Epithelial cell of proximal tubule (primary cell): ENCODE measurements at regions not wholly inside any gene's neighbourhood (a gene's known extent, or its start where the extent isn't known, plus 50 kb on each side); places are given as distances from the start of the nearest gene placed in this dataset.

ENCODE experiments used
- DNase-seq: peaks from one replicate; pipeline ENCODE4 v3.0.0-alpha.2; 2011; ENCODE audit warnings: low read depth
- H3K4me3 ChIP-seq: 2 replicates; pipeline ENCODE4 v1.5.1; 2011; ENCODE audit warnings: low read depth, mild to moderate bottlenecking, low read length
- CTCF ChIP-seq: conservative IDR thresholded peaks from 2 replicates; pipeline ENCODE4 v1.5.1; 2012; ENCODE audit warnings: low read depth, mild to moderate bottlenecking, low read length

DNA sequence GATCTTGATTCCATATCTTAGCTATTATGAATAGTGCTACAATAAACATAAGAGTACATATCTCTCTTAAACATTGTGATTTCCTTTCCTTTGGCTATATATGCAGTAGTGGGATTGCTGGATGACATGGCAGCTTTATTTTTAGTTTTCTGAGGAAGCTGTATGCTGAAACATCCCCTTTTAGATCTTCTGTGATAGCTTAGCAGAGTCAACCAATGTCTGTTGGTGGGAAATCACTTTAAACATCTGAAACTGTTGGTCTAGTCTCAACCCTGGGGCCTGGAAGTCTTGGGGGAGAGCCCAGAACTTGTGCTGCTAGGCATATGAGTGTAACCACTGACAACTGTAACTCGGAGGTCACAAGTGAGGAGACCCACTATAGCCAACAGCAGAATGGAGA, 378.6 kb upstream of the SLC14A2 start:
- no peak overlapping the region for H3K4me3 ChIP-seq
- TF ChIP-seq CTCF, result no peak
- no peak for DNase-seq

DNA sequence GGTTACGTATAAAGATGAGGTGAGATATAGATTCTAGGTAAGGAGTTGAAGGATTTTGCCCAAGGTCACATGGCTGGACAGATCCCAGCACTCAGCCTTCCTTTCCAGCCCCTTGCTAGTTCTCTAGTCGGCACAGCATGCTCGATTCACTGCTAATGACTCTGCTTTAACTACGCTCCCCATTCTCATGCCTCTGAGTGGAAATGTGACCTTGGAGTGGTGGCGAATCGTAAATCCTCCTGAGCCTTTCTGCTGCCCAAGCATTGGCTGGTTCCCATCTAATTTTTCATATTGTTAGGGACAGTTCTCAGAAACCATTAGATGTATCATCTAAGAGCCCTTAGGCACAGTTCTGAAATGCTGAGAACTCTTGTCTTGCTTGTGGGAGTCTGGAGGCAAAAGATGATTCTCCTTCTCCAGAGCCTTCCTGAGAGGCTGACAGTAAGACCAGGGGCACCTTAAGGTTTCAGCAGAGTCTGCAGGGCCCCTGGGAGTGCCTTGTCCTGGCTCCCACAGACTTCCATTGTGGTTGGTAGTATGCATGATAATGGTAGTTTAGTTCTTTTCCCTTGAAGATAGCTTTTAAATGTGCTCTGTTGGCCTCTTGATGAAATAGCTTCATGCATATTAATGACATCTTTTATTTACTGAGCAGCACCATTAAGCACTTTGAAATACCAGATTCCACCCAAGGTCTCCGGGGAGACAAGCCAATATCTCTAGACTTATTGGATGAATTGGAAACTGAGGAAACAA, 377.8 kb upstream of the SLC14A2 start:
- no peak overlapping the region for H3K4me3 ChIP-seq
- no peak for TF ChIP-seq CTCF
- no peak for DNase-seq

- no peak for TF ChIP-seq CTCF
- no peak for DNase-seq
- H3K4me3 ChIP-seq, result no peak overlapping the region
These were observed 374.0 kb upstream of the SLC14A2 start for GRCh38 chr18:45241271-45241670.

DNA sequence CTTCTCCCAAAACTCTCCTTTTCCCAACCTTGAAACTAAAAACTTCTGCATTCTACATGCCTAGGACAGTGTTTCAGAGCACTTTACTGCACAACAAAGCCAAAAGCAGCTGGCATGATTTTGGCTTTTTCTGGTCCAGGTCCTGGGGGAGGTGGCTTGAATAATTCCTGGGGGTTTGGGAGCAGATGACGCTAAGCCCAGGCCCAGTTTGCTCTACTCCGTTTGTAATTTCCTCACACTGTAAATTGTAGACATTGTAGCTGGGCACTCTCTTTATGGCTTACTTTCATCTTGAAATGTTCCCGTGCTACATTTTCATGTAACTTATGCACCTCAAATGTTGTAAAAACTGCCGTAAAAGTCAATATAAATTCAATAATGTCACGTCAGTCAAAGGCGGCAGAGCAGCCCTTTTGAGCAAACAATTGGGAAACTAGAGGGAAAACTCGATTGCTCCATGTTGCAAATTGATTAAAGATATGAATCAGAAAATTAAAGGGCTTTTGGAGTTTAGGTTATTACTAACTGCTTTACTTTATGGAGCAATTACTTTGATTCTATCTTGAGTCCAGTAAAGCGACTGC, 373.2 kb upstream of the SLC14A2 start:
- DNase-seq, result no peak
- no peak for TF ChIP-seq CTCF
- no peak overlapping the region for H3K4me3 ChIP-seq

GRCh38 chr18:45243340-45244110, 371.8 kb upstream of the SLC14A2 start:
- no peak for DNase-seq
- no peak overlapping the region for H3K4me3 ChIP-seq
- no peak for TF ChIP-seq CTCF

GRCh38 chr18:45245091-45245511, 370.2 kb upstream of the SLC14A2 start:
- no peak for DNase-seq
- H3K4me3 ChIP-seq, result no peak overlapping the region
- TF ChIP-seq CTCF, result no peak
